ENCODE measurements at regions not wholly inside any gene's neighbourhood (a gene's known extent, or its start where the extent isn't known, plus 50 kb on each side); places are given as distances from the start of the nearest gene placed in this dataset.
"Not testable (repeated sequence)": the region's sequence is repeated elsewhere in the genome, so short reads cannot be mapped to it uniquely, and the experiment has no call there.

DNA sequence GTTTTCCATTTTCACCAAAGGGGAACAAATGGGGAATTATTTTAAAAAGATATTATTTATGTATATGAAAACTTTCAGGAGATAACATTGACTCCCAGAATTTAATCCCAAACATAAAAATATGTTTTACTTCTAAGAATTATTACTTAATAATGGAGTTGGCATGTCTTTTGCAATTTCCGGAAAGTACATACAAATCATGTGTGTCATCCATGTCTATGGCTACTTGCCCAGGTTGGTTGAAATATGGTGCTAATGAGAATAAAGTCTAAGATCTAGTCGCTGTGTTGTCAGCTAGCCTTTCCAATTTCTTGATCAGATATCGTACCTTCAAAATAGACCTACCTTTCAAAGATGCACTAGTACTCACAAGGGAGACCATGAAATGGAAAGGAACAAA, 1003.2 kb upstream of the PCDH20 start:
- no peak for DNase-seq (ENCODE audit: low spot score)

DNA sequence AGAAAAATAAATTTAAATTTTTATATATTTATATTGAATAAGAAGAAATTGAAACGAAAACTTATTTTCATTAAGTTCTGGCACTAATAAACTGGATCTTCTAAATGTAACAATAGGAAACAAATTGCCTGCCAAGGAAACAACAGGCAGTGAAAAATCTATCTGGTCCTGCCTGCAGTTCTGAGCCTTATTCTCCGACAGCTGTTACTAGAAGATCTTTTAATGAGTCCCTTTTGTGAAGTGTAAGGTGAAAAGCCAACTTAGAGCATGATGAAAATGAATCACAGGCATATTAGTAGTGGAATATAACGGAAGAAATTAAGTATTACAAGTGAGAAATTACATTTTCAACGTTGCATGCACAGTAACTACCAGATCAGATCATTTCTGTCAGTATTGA, 1002.7 kb upstream of the PCDH20 start:
- no peak for DNase-seq (ENCODE audit: low spot score)

DNA sequence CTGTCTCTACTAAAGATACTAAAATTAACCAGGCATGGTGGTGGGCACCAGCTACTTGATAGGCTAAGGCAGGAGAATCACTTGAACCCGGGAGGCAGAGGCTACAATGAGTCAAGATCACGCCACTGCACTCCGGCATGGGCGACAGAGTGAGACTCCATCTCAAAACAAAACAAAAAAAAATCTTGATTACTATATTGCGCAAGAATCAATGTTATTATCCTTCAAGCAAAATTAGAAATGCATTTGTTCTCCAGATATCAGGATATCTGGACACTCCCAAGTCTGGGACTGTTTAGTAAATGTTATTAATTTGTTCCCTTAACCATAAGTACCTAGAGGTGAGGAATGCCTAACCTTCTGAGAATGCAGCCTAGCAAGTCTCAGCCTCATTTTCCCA, 992.2 kb upstream of the PCDH20 start:
- DNase-seq (ENCODE audit: low spot score), result no peak

DNA sequence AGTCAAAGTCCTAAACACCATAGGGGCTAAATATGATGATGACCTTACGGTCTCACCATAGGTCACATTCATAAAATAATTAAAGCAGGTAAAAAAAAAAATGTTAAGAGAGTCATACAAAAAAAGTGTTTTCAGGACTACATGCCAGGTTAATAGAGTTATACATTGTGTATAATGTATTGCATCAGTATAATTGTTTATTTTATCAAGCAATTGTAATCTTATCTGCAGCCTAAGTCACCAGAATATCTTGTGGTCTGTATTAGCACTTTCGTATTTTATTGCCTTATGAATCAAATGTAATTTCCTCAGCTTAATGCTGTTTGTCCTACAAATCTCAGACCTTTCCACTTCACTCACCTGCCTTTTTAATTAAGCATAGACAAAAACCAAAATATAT, 972.9 kb upstream of the PCDH20 start:
- no peak for DNase-seq (ENCODE audit: low spot score)

DNA sequence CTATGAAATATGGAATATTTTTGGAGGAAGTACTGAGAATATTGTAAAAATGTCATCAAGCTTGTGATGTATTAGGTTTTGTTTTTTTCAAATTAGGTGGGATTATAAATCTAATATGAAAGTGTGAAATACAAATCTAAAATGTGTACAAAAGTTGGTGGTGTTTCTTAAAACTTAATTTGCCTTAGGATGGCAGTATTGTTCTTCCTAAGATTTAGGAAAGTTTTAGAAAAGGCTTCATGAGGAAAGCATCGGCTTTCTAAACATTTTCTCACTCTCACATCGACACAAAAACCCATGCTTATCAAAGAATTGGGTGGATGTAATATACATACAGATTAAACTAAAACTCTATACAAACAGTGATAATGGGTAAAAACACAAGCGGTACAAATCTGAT, 972.0 kb upstream of the PCDH20 start:
- DNase-seq (ENCODE audit: low spot score), result no peak

DNA sequence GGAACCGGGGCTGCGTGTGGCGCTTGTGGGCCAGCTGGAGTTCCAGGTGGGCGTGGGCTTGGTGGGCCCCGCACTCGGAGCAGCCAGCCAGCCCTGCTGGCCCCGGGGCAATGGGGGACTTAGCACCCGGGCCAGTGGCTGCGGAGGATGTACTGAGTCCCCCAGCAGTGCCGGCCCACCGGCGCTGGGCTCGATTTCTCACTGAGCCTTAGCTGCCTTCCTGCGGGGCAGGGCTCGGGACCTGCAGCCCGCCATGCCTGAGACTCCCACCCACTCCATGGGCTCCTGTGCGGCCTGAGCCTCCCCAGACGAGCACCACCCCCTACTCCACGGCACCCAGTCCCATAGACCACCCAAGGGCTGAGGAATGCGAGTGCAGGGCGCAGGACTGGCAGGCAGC, 963.6 kb upstream of the PCDH20 start:
- not testable (repeated sequence) for DNase-seq (ENCODE audit: low spot score)

DNA sequence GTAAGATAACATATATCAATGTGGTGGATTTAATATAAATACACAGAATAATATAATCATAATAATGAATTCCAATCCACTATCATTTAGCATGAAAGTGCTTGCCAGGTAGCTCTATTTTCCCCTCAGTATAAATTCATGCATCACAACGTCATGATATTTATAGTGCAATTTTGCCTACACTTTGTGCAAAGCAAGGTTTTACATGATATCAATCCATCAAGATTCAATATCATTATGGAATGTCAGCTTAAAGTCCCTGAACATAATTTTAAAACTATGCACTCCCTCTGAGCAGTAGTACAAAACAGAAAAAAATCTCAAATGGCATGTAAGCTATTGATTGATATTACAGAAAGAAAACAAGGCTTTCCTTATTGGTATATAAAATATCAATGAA, 962.2 kb upstream of the PCDH20 start:
- no peak for DNase-seq (ENCODE audit: low spot score)

DNA sequence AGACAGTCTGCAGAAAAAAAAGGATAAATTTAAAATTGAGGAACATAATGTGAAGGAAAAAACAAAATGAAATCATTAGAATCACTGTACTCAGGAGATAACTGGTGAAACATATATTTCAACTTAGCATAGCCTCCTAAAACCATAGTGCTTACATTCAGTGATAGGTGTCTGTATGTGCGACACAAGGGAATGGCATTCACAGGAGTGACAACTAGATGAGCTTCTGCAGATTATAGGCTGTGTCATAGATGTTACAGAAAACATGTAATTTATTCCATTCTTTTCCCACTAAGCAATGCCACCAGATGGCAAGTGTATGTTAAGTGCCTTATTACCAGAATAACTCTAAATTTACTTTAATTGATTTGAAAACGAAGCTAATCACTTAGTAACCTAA, 960.0 kb upstream of the PCDH20 start:
- no peak for DNase-seq (ENCODE audit: low spot score)

DNA sequence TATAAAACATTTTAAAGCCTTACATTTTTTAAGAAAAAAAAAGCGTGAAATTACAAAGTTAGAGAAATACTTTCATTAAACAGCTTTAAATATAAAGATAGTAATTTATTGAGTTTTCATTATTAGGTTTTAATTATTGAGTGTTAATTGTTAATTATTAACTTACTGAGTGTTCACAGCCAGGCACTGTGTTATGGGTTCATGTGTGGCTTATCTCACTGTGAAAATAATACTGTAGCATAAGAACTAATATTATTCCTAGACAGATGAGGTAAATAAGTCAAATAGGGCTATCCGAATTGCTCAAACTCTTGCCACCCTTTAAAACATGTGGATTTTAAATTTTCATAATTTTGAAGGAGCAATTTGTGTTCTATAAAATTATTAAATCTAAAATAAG, 956.1 kb upstream of the PCDH20 start:
- no peak for DNase-seq (ENCODE audit: low spot score)

DNA sequence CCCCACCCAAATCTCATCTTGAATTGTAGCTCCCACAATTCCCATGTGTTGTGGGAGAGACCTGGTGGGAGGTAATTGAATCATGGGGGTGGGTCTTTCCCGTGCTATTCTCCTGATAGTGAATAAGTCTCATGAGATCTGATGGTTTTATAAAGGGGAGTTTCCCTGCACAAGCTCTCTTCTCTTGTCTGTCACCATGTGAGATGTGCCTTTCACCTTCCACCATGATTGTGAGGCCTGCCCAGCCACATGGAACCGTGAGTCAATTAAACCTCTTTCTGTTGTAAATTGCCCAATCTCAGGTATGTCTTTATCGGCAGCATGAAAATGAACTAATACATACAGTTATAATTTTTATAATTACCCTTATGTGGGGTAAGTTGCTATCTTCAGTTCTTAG, 952.3 kb upstream of the PCDH20 start:
- DNase-seq (ENCODE audit: low spot score), result not testable (repeated sequence)

DNA sequence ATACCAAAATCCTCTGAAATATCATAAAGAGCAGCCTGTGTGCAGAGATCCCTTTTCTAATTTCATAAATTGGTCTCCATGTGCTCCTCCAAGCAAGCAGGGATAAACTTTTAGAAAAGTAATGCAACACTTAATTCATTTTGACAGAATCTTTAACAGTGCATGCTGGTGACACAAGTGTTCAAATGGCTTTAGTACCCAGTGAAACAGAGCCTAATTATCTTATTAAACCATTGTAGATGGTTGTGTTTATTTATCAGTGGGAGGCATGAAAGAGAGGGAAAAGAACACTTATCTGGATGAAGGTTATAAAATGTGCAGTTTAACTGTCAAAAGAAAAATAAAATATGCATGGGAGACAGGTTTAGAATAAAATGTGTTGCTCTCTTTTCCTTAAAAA, 945.0 kb upstream of the PCDH20 start:
- DNase-seq (ENCODE audit: low spot score), result no peak

DNA sequence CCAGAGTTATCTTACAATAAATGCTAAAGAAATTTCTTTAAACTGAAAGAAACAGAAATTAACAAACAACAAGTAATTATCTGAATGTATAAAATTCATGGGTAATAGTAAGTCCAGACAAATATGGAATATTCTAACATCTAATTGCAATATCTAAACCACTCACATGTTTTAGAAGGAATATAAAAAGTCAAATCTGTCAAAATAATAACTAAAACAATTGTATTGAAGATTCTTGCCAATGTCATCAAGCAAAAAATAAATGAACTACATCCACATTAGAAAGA, 942.9 kb upstream of the PCDH20 start:
- no peak for DNase-seq (ENCODE audit: low spot score)

DNA sequence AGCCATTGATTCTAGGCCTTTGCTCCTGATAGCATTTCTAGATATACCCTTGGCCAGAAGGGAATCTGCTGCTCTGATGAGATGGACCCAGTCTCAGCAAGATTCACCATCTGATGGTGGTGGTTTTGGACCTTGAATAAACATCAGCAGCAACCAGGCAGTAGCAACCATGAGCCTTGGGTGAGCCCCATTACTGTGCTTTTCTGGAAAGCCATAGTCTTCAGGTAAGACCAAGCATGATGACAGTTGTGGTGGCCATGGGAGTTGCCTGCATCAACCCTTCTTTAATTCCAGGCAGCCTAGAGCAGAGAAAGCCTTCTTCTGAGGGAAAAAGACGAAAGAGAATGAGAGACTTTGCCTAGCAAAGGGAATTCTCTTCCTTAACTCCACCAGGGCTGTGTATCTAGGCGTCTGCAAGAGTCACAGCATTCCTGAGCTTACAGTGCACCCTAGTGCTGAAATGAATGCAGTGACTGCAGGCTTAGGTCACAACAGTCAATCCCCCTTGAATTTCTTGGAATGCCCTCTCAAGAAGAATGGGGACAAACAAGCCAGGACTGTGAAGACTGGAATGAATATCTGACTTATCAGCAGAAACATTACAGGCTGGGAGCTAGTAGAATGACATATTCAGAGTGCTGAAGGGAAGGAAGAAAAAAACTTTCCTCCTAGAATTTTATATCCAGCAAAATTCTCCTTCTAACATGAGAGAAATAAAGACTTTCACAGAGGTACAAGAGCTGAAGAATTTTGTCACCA, 942.4 kb upstream of the PCDH20 start:
- peak; percentile 1 for DNase-seq (ENCODE audit: low spot score)

DNA sequence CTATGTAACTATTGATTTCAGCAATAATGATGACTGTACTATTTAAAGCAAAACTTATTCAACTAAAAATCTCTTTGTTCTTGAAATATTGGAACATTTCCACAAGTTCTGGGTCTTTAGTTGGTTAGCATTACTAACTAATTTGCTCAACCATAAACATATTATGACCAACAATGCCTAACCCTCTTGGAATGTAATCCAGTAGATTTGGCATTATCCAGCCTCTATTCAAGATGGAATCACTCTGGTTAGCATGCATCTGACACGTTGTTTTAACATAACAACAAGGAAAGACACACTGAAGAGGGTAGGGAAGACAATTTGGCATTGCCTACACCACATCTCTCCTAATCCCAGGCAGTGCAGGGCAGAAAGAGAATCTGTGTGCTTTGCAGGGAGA, 941.3 kb upstream of the PCDH20 start:
- DNase-seq (ENCODE audit: low spot score), result no peak

DNA sequence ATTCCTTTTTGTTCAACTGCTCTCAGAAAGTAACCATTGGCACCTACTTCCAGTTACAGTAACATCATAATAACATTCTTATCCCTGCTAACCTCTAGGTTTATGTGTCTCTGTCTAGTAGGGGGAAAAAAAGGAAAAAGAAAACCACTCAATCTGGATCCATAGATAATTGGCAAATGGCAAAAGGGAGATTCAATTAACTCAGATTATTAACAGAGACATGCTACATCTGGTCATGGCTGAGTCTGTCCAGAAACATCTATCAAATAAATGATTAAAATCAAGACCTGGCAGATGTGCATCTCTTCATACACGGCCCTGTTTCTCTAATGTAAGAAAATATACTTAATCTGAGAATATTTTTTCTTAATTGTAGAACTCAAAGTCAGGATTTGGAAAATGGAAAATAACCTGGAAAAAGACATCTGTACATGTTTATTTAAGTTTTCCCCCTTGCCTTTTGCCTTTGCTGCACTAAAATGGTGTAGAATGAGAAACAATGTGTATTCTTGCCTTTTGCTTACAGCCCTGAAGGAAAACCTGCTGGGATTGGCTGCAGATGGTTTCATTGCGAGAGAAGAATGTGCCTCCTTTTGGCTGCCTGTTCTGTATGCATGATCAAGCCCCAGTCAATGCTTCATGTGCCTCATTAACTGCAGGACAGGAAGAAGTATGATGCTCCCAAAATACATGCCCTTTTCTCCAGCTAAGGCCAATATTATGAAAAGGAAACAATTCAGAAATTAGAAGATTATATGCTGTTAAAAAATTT, 921.6 kb upstream of the PCDH20 start:
- DNase-seq (ENCODE audit: low spot score), result no peak

DNA sequence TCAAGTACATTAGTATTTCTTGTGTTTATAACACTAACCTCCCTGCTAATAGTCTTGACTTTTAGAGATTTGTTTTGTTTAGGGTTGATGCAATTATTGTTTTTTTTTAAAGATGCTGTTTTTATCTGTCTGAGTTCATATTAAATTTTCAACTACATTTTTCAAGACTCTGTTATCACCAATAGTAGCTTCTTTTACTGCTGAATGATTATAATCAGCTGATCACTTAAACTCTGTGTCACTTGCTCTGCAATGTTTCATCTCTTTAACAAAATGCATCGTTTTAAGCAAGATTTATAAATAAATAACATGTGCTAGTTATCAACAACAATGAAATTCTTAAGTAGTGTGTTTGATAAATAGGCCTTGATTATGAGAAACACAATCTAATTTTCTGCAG, 920.9 kb upstream of the PCDH20 start:
- no peak for DNase-seq (ENCODE audit: low spot score)

DNA sequence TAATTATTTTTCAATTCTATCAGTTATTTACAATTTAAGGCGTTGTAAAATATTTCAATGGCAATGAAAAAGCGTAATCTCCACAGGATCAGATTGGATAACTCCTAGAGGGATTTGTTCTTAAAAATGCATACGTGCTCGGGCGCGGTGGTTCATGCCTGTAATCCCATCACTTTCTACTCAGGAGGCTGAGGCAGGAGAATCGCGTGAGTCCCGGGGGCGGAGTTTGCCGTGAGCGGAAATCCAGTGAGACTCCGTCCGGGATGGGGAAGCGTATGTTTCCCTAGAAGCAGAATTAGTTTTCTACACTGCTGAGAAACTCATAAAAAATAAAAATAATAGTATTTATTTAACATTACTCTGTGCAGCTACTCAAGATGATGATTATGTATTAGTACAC, 917.8 kb upstream of the PCDH20 start:
- DNase-seq (ENCODE audit: low spot score), result no peak

DNA sequence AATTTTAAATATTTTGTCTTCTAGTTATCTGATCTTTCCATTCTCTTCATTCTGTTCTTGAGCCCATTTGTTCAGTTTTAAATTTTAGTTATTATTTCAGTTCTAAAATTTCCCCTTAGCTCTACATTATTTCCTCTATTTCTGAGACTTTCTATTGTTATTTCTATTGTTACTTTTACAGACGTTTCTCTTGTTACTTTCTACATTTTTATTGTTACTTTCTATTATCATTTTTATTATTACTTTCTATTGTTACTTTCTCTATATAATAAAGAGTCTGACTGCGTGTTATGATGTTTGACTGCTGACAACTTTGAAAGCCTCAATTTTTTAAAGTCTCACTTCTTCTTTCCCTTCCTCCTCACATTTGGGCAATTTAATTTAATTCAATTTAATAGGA, 915.7 kb upstream of the PCDH20 start:
- DNase-seq (ENCODE audit: low spot score), result no peak

DNA sequence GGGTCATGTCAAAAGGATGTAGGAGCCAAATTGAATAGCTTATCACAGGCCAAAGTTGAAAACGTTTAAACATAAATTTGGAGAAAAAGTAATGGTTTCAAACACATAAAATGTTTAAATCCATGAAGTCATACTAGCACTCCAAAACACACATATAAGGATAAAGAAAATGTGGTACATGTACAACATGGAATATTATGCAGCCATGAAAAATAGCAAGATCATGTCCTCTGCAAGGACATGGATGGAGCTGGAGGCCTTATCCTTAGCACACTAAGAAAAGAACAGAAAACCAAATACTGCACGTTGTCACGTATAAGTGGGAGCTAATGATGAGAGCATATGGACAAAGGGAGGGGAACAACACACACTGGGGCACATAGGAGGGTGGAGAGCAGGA, 911.7 kb upstream of the PCDH20 start:
- DNase-seq (ENCODE audit: low spot score), result no peak

DNA sequence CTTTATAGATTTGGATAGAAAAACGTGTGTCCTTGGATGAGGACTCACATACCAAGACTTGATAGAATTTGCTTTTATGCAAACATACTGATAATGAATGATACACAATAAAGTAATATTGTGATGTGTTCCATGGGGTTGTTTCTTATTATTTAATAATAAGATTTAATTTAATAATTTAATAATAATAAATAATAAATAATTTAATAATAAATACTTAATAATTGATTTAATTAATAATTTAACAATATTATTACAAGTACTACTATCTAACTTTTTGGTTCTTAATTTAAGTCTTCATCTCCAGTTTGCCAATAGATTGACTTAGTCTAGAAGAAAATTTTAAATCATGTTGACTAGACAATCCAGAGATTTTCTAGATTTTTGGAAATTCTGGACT, 909.2 kb upstream of the PCDH20 start:
- DNase-seq (ENCODE audit: low spot score), result no peak

DNA sequence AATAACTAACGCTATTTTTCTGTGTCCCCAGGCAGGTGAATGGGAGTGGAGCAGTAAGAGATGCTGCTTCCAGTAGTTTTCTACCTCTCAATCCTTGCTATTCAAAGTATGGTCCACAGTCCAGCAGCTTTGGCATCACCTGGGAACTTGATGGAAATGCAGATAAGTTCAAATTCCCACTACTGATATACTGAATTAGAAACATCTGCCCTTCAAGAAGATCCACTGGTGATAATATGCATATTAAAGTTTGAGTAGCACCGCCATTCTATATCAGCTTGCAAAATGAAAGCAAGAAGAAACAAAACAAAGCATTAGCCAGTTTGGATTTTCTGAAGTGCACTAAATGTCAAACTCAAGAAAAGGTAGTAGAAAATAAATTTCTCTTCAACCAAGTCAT, 906.2 kb upstream of the PCDH20 start:
- DNase-seq (ENCODE audit: low spot score), result no peak

DNA sequence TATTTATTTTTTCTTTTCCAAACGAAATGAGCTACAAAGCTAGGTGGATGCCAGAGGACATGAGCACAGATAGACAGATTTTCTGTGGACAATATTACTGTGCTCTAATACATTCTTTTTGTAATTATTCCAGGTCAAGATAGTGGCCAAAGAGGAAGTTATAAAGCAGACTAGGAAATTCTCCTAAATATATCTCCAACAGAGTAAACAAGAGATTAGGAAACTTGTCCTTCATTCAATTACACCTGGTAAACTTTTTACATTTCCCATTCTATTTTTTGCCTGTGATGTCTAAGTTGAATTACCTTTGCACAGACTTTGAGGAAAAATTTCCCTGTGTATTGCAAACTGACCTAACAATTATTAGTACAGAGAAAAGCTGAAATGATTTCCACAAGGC, 905.5 kb upstream of the PCDH20 start:
- DNase-seq (ENCODE audit: low spot score), result no peak

DNA sequence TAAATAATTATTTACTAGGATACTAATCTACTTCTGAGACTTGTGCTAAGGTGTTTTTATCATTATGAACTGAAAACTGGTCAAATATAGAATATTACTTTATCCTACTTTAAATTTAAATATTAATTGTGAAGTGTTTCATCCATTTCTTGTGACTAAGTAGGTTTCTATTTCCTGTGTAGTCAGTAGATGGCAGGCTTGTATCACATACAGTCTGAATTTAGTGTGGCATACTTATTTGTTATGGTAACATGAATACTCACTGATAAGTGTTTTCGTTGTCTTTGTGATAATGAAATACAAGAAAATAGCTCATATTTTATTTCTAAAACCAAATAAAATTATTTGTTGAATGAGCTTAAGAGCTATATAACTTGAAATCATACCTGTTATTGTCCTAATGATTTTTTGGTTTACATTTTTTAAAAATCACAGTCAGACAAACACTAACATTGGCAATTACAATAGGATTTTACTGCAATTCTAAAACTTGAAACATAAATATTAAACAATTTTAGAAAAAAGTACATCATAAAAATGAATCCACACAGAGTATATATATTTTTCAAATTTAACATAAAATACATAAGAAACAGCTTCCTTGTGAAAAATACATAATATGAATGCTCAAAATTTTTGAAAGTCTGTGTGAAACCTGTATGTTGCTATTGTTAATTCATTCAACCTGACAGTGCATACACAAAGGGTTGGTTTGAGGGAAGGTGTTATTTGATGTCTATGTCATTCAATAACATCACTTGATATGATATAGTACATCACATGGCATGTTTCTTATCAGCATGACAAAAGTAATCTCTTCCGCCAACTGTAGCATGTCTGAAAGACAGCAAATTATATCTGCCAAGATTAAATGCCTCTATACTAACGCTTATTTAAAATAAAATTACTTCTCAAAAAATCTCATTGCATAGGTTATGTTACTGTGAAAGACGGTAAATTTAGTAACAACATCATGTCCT, 904.8 kb upstream of the PCDH20 start:
- DNase-seq (ENCODE audit: low spot score), result no peak

All from AG08395 (cell line).